ENCODE measurements at regions not wholly inside any gene's neighbourhood (a gene's known extent, or its start where the extent isn't known, plus 50 kb on each side); places are given as distances from the start of the nearest gene placed in this dataset.

GRCh38 chr7:142556740-142557139 is 192.5 kb upstream of the PRSS1 start:
- no peak for TF ChIP-seq RBAK (CRISPR knock-in tag; IDR thresholded peaks at IDR 0.05)
- TF ChIP-seq ZNF44 (CRISPR knock-in tag; IDR thresholded peaks at IDR 0.05): no peak
